GM19438 (cell line): ENCODE measurements at regions not wholly inside any gene's neighbourhood (a gene's known extent, or its start where the extent isn't known, plus 50 kb on each side); places are given as distances from the start of the nearest gene placed in this dataset.
A peak's percentile ranks its signal among the peaks of the same experiment; 100 is the strongest.

ENCODE experiments used
- ATAC-seq: cut with Tn5 transposase; IDR thresholded peaks from one replicate; pipeline ENCODE4 v1.9.1; 2021; ENCODE audit warnings: low read depth; ENCODE audit not compliant: unreplicated experiment

DNA sequence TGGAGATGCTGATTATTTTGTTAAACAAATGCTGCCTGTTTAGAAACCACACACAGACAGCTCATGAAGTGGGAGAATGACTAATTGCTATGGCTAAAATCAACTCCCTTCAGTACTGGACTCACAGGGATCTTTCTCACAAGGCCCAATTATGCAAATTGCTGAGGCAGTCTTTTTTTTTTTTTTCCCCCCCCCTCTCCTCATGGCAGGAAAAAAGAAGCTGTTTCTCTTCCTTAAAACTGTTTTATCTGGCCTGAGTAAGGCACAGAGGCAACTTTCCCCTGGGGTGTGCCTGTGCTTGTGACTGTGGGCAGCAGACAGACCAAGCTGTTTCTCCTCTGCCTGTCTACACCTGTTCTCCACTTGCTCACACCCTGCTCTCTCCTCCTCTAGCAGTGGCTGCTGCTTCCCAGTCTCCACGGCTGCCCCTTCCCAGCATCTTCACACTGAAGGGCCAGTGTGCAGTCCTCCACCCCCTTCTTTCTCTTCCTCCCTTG is 65.4 kb upstream of the STEAP1B start:
- peak; percentile 31 for ATAC-seq

DNA sequence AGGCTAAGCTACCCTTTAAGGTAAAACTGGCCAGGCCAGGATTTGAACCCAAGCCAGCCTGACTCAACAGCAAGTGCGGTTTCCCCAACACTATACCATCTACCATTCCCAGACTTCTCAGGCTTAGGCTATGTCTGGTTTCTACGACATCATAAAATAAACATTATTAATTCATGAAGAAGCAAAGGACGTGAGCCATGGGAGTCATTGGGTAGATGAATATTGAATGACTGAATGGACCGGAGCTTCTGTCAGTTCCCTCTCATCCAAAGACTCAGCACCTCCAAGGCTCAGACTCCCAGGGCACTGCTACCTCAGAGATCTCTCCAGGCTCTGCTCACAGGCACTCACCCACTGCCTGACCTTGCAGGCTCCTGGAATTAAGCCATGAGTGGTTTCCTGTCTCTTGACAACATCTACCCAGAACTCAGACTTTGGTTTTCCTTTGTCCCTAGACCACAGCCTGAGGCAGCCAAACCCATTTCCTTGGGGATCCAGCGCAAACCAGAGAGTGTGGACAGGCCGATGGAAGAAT is 64.6 kb upstream of the STEAP1B start:
- no peak for ATAC-seq

- ATAC-seq, result no peak
Measured at GRCh38 chr7:22563621-22564241, 63.7 kb upstream of the STEAP1B start.

- ATAC-seq, result peak; percentile 46
Measured at GRCh38 chr7:22563032-22563501, 63.1 kb upstream of the STEAP1B start.

GRCh38 chr7:22561895-22562593 is 62.1 kb upstream of the STEAP1B start:
- ATAC-seq, result no peak

DNA sequence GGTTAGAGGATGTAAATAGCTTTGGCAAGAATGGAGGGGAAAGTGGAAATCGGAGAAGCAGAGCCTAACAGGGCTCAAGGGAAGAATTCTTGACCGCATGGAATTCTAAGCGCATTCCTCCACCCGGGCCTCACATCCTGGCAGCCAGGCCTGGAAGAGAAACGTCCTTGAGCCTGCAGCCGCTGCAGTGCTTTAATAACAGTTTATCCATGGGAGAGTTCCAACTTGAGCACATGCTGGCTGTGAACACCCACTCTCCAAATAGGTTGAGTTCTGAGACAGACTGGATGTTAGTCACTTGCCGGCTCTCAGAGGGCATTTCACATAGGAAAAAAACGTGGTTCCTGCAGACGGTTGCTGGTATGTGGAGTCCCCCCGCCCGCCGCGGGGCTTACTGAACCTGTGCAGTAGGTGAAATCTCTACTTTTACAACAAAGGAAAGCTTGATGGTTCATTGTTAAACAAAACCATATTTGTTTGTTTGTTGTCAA is 61.4 kb upstream of the STEAP1B start:
- ATAC-seq, result no peak

- peak; percentile 50 for ATAC-seq
Measured at GRCh38 chr7:22559829-22560489, 60.0 kb upstream of the STEAP1B start.

- no peak for ATAC-seq
Measured at GRCh38 chr7:22557167-22557566, 57.2 kb upstream of the STEAP1B start.

GRCh38 chr7:22555476-22555875 is 55.5 kb upstream of the STEAP1B start:
- no peak for ATAC-seq

DNA sequence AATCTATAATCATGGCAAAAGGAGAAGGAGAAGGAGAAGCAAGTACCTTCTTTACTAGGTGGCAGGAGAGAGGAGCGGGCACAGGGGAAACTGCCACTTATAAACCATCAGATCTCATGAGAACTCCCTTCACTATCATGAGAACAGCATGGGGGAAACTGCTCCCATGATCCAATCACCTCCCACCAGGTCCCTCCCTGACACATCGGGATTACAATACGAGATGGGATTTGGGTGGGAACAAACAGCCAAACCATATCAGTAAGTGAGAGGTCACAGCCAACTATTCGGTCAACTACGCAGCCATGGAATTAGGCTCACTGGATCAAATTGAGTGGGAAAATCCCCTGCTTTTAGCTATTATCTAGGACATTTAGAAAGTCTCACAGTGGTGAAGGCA is 54.2 kb upstream of the STEAP1B start:
- ATAC-seq, result no peak

DNA sequence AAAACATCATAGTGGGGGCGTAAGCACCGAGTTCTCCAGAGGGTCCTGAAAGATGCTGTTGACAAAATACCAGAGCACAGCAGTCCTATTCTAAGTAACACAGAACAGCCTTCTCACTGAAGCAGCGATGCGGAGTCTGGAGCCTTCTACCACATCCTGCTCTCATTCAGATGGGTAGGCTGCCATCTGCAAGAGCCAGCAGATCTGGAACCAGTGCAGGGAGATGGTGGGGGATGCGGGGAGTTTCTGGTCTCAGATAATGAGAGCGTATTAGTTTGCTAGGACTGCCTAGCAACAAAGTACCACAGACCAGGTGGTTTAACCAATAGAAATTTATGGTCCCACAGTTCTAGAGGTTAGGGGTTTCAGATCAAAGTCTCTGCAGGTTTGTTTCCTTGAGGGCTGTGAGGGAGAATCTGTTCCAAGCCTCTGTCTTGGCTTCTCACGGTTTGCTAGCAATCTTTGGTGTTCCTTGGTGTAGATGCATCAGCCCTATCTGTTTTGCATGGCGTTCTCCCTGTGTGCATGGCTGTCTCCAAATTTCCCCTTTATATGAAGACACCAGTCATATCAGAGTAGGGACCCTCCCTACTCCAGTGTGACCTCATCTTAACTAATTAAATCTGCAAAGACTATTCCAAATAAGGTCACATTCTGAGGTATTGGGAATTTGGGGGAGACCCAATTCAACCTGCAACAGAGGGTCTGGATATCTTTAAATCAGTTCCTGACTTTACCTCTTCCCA is 52.0 kb upstream of the STEAP1B start:
- peak; percentile 88 for ATAC-seq

GRCh38 chr7:22550514-22551030 is 50.6 kb upstream of the STEAP1B start:
- ATAC-seq, result no peak

- no peak for ATAC-seq
Measured at GRCh38 chr7:22549667-22550513, 49.9 kb upstream of the STEAP1B start.
